SIG-M5 (cell line): ENCODE measurements at regions not wholly inside any gene's neighbourhood (a gene's known extent, or its start where the extent isn't known, plus 50 kb on each side); places are given as distances from the start of the nearest gene placed in this dataset.

Experiments used
- DNase-seq: peaks from one replicate; lab custom pipeline; 2025; lab: John Stamatoyannopoulos, UW

DNA sequence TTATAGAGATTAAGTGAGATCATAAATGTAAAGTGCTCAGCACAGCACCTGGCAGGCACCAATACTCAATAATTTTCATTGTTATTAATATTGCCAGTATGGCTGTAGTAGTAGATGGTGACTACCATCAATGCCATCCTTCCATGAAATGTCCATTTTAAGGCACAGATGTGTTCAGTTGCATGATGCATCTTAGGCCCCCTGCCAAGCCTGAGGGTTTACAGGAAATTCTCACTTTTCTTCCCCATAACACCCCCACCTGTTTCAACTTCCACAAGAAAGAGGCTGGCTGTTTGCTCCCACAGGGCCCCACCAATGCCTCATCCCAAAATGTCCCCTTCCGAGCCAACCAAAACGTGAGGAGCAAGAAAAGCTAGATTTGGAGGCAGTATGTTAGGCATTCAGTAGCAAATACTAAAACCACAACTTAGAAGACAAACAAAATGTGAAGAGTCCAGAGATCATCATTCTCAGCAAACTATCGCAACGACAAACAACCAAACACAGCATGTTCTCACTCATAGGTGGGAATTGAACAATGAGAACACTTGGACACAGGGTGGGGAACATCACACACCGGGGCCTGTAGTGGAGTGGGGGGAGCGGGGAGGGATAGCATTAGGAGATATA is 110.6 kb upstream of the NHSL1 start:
- DNase-seq = no peak

- DNase-seq = no peak
Measured at GRCh38 chr6:138610816-138611215, 111.5 kb upstream of the NHSL1 start.

DNA sequence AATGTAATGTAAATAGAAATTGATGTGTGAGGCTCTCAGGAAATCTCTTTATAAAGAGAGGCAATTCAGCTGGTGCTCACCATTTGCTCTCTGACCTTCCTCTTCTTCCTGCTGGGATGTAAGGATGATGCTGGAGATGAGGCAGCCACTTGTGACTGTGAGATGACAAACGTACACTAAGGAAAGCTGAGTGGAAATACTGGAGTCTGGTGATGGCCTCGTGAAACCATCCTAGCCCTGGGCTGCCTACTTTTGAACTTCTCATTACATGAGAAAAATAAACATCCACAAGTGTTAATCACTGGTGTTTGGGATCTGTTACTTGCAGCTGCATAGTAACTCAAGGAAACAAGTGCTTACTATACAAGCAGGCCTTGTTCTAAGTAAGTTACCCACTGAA is 114.9 kb upstream of the NHSL1 start:
- DNase-seq = no peak

- no peak for DNase-seq
Measured at GRCh38 chr6:138618168-138618567, 118.9 kb upstream of the NHSL1 start.

GRCh38 chr6:138620630-138621029 is 121.3 kb upstream of the NHSL1 start:
- no peak for DNase-seq

DNA sequence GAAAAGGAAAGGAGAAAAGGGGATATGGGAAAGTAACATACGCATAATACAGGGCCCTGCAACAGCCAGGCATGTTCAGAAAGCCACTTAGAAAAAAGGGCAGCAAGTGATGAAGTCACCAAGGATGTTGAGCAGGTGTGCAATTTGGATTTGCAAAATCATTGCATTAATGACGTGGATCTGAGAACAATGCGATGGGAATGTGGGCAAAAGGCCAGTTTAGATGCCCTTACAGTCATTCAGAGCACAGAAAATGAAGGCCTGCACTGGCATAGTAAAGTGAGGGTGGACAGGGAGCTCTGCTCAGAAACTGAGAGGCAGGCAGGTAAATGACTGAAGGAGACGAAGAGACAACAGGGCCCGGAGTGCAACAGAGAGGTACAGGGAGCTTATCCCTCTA is 123.7 kb upstream of the NHSL1 start:
- DNase-seq = no peak

DNA sequence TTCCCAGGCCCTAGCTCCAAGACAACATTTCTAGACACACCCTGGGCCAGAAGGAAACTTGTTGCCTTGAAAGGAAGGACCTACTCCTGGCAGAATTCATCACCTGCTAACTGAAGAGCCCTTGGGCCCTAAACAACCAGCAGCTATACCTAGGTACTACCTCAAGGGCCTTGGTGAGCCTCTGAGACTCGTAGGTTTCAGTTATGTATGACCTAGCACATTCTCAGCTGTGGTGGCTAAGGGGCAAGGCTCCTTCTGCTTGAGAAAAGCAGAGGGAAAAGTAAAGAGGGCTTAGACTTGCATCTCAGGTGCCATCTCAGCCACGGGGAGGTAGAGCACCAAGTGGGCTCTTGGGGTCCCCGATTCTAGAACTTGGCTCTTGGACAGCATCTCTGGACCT is 132.3 kb upstream of the NHSL1 start:
- no peak for DNase-seq

- DNase-seq = no peak
Measured at GRCh38 chr6:138637822-138638221, 135.7 kb upstream of the CCDC28A start.

- no peak for DNase-seq
Measured at GRCh38 chr6:138638604-138639003, 135.0 kb upstream of the CCDC28A start.

- no peak for DNase-seq
Measured at GRCh38 chr6:138640028-138640427, 133.5 kb upstream of the CCDC28A start.

GRCh38 chr6:138643210-138643609 is 130.4 kb upstream of the CCDC28A start:
- DNase-seq = no peak

DNA sequence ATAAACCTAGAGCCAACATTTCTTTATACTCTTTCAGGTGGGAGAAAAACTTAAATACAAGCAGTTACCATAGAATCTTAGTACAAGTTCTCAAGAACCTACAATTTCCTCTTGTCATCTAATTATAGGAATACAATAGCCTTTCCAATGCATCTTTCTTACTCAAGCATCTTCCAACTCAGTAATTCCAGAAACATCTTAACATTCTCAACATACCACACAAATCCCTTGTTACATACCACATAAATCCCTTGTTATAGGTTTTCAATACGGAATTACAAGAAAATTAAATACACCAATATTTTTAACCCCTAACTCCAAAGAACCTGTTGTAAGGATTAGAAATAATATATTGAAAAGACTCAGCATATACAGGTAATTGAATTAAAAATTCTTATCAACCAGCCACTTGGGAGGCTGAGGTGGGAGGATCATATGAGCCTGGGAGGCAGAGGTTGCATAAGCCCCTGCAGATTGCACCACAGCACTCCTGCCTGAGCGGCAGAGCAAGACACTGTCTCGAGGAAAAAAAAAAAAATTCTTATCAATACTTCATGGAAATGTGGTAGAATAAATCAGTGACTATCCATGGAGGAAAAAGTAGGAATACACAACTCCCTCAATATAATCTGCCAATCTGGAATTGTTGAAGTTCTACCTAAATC is 127.5 kb upstream of the CCDC28A start:
- DNase-seq = no peak

DNA sequence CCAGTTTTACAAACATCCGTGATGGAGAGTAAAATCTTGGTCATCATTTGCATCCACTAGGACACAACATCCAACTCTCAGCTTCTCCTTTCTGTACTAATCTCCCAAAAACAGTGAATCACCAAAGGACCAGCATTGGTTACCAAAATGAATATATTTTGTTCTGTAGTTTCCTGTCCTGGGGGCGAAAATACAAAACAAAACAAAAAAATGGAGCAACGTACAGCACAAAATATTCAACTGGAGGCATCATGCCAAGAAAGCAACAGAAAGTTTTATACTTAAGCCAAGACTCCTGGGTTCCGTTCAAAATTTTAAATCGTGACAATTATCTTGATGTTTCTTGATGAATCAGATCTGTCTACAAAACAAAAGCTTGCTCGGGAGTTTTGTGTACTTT is 126.6 kb upstream of the CCDC28A start:
- DNase-seq = no peak

DNA sequence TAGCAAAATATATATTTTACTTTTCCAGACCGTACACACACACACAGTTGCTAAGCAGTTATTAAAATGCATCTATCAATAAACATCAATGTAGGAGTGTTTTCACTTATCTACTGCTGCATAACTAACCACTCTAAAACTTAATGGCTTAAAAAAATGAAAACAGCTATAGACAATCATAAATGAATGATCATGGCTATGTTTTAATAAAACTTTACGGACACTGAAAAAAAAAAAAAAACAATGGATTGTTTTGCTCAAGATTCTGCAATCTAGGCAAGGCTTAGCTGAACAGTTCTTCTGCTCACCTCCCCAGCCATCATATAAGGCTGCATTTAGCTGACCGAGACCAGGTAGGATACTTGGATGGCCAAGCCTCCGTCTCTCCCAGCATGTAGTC is 125.4 kb upstream of the CCDC28A start:
- no peak for DNase-seq

DNA sequence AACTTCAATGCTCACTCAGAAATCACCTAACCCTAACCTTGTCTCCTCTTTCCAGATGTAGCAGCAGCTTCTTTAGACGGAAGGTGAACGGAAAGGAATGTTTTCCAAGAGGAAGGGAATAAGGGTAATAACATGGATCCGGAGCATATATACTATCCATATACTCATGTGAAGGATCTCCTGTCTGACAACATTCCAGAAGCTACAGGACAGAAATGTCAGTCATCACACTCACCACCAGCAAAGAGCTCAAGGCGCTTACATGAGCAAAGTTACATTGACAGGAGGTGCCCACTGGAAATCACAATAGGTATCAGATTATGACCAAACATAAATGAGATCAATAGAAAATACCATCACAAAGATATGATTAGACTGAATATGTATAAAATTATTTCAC is 122.1 kb upstream of the CCDC28A start:
- no peak for DNase-seq

- no peak for DNase-seq
Measured at GRCh38 chr6:138652824-138653223, 120.7 kb upstream of the CCDC28A start.

GRCh38 chr6:138653435-138653834 is 120.1 kb upstream of the CCDC28A start:
- DNase-seq = no peak

GRCh38 chr6:138654715-138655634 is 118.6 kb upstream of the CCDC28A start:
- no peak for DNase-seq

DNA sequence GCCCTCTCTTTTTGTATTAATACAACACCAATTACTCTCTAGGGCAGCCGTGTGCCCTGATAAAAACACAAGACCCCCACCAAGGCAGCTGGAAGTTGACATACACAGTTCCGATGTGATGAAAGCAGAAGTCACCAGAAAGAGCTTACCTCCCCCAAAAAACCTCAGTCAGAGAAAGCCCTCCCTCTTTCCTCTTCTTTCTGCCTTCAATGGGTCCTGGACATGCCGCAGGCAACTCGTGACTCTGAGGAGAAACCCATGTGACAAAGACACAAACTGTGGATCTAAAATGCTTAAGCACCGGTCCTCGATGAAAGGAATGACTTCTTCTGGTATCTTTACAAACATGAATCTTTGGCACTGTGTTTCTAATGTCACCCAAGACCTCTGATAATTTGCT is 117.7 kb upstream of the CCDC28A start:
- DNase-seq = no peak

DNA sequence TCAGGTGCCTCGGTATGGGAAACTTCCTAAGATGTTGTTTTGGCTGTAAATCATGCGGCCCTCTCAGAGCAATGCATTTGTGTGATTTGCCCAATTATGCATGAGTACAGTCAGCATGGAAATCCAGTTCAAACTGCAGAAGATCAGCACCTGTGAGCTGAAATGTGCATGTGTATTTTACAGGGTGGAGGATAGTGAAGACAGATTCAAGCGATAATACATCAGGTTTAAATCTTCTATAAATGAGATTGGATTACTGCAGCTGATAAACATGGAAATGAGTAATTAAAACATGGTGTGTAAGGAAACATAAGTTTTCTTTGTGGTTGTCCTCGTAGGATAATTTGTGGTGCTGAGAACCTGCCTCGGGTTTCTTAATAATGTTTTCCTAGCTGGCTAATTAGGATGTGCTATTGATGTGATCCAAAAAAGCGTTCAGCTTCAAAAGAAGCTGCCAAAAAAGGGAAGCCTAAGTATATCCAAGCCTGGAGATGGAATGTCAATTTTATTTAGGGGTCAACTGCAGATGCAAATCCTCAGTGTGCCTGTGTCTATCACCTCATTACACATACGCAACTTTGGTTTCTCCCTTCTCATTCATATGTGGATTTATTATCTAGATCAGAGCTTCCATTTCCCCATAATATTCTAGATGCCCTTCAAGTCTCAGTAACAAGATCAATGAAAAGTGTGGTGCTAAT is 117.1 kb upstream of the CCDC28A start:
- DNase-seq = no peak

DNA sequence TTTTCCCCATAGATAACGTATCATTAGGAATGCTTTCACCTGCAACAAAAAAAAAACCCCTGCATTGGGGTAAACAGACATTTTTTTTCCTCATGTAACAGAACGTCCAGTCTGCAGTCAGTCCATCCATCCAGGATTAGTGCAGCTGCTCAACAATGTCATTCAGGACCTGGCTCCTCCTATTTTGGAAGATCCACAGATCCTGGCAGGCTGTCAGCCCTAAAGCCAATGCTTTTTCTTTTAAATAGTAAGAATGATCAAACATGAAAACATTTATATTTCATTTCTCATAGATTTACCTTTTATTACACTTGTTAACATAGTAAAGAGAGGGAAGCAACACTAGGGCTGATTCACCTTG is 116.5 kb upstream of the CCDC28A start:
- no peak for DNase-seq

GRCh38 chr6:138659998-138660397 is 113.6 kb upstream of the CCDC28A start:
- no peak for DNase-seq

- no peak for DNase-seq
Measured at GRCh38 chr6:138662471-138662870, 111.1 kb upstream of the CCDC28A start.
